SU-DHL-6 (cell line): ENCODE measurements at regions not wholly inside any gene's neighbourhood (a gene's known extent, or its start where the extent isn't known, plus 50 kb on each side); places are given as distances from the start of the nearest gene placed in this dataset.

Source experiments
- H2AFZ ChIP-seq: fragments of 200-600 bp; sonication (generic); 2 replicates; pipeline ENCODE4 v1.6.1; 2014; ENCODE audit warnings: low read depth, mild to moderate bottlenecking, moderate library complexity, mixed read lengths, antibody characterized with exemption, low read length; ENCODE audit not compliant: severe bottlenecking
- H3F3A ChIP-seq: fragments of 200-600 bp; shearing (Covaris generic); 2 replicates; pipeline ENCODE4 v1.6.0; 2016; ENCODE audit warnings: antibody characterized with exemption, mild to moderate bottlenecking; ENCODE audit not compliant: insufficient read depth
- H3K27ac ChIP-seq: fragments of 200-600 bp; sonication (generic); 2 replicates; pipeline ENCODE4 v1.5.1; 2016; ENCODE audit warnings: low read depth, mild to moderate bottlenecking, low read length, moderate library complexity, mixed read lengths
- H3K27me3 ChIP-seq: fragments of 200-600 bp; sonication (generic), shearing (Covaris generic); 2 replicates; pipeline ENCODE4 v1.6.0; 2014; ENCODE audit warnings: mild to moderate bottlenecking, low read length
- H3K36me3 ChIP-seq: fragments of 200-600 bp; sonication (generic); 2 replicates; pipeline ENCODE4 v1.6.1; 2014; ENCODE audit warnings: mild to moderate bottlenecking, low read length, mixed read lengths
- H3K4me2 ChIP-seq: fragments of 300-600, 200-600 bp; shearing (Covaris generic), sonication (generic); 2 replicates; pipeline ENCODE4 v1.6.0; 2014; ENCODE audit warnings: low read length, low read depth, mild to moderate bottlenecking; ENCODE audit not compliant: poor library complexity, severe bottlenecking
- H3K4me3 ChIP-seq: fragments of 200-600 bp; sonication (generic); 2 replicates; pipeline ENCODE4 v1.5.1; 2014; ENCODE audit warnings: antibody characterized with exemption, low read length, mild to moderate bottlenecking, mixed read lengths; ENCODE audit not compliant: insufficient read depth, poor library complexity, severe bottlenecking
- H3K79me2 ChIP-seq: fragments of 200-600 bp; sonication (generic); 2 replicates; pipeline ENCODE4 v1.6.1; 2014; ENCODE audit warnings: mild to moderate bottlenecking, low read length, moderate library complexity; ENCODE audit not compliant: insufficient read depth
- H3K9ac ChIP-seq: fragments of 200-600 bp; sonication (generic); 2 replicates; pipeline ENCODE4 v1.7.0; 2014; ENCODE audit warnings: mild to moderate bottlenecking, low read length
- H3K9me2 ChIP-seq: fragments of 200-600 bp; sonication (generic); replicated peaks from 2 replicates; pipeline ENCODE4 v1.6.1; 2014; ENCODE audit warnings: low read length; ENCODE audit not compliant: insufficient read depth
- H3K9me3 ChIP-seq: fragments of 200-600 bp; sonication (generic); 2 replicates; pipeline ENCODE4 v1.6.1; 2014; ENCODE audit warnings: low read length, mixed read lengths; ENCODE audit not compliant: insufficient read depth
- H4K20me1 ChIP-seq: fragments of 200-600 bp; sonication (generic); 2 replicates; pipeline ENCODE4 v1.6.1; 2014; ENCODE audit warnings: low read depth, mild to moderate bottlenecking, antibody characterized with exemption, low read length, moderate library complexity, mixed read lengths
- EZH2phosphoT487 ChIP-seq: fragments of 200-600 bp; sonication (generic), shearing (Covaris generic); conservative IDR thresholded peaks from 2 replicates; pipeline ENCODE4 v1.6.1; 2018; ENCODE audit warnings: mild to moderate bottlenecking, antibody characterized with exemption, low read length, moderate library complexity, mixed read lengths
- TF ChIP-seq, protein P1 (sequence below): fragments of 200-600 bp; sonication (generic); IDR thresholded peaks from one replicate; pipeline ENCODE4 v1.5.1; 2017; ENCODE audit warnings: antibody characterized with exemption, mild to moderate bottlenecking, low read length, moderate library complexity; ENCODE audit not compliant: insufficient read depth, poor library complexity, severe bottlenecking

DNA sequence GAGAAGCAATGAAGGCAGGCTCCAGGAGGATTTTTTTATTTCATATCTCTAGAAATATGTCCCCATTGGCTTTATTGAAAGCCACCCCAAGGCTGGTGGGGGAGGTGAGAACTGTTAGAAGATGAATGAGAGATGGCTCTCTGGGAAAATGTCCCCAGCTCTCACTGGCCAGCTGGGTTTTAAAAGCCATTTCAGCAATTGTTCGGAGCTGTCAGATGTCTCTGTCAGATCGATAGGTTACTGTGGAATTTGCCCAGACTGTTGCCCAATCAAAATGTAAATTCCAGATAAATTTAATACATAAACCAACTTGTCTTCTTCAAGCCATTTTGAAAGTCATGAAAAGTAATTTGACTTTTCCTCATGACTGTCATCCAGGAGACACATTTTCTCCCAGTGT lies 67.0 kb upstream of the BRINP1 start:
- no peak for TF ChIP-seq EZH2phosphoT487
- TF ChIP-seq, protein P1, sequence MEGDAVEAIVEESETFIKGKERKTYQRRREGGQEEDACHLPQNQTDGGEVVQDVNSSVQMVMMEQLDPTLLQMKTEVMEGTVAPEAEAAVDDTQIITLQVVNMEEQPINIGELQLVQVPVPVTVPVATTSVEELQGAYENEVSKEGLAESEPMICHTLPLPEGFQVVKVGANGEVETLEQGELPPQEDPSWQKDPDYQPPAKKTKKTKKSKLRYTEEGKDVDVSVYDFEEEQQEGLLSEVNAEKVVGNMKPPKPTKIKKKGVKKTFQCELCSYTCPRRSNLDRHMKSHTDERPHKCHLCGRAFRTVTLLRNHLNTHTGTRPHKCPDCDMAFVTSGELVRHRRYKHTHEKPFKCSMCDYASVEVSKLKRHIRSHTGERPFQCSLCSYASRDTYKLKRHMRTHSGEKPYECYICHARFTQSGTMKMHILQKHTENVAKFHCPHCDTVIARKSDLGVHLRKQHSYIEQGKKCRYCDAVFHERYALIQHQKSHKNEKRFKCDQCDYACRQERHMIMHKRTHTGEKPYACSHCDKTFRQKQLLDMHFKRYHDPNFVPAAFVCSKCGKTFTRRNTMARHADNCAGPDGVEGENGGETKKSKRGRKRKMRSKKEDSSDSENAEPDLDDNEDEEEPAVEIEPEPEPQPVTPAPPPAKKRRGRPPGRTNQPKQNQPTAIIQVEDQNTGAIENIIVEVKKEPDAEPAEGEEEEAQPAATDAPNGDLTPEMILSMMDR, result no peak
- no peaks in the 10 kb centered on the region for H3K27me3 ChIP-seq
- no peaks in the 10 kb centered on the region for H3K36me3 ChIP-seq
- no peaks in the 10 kb centered on the region for H3K9me2 ChIP-seq
- H3K79me2 ChIP-seq, result no peaks in the 10 kb centered on the region
- no peaks in the 10 kb centered on the region for H3K9me3 ChIP-seq
- no peak overlapping the region for H3K4me3 ChIP-seq
- H3K4me2 ChIP-seq, result no peak overlapping the region
- no peaks in the 10 kb centered on the region for H4K20me1 ChIP-seq
- H3K27ac ChIP-seq, result no peak overlapping the region
- H3K9ac ChIP-seq, result no peak overlapping the region
- no peaks in the 10 kb centered on the region for H3F3A ChIP-seq
- H2AFZ ChIP-seq, result no peak overlapping the region

DNA sequence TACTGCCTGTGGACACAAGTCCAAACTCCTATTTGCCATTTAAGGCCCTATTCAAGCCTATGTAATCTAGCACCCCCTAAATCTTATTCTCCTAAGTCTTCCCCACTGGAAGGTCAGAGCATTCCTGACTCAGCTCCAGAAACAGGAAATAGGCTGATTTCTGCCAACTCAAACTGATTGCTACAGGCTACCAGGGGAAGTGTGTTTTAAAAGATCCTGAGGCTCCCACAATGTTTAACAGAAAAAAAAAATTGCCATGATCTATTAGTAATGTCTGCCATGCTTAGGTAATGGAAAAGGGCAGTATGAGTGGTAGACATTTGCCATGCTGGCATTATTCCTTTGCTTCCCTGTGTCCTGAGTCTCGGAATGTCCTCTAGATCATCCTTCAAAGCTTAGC lies 65.8 kb upstream of the BRINP1 start:
- no peak overlapping the region for H2AFZ ChIP-seq
- no peaks in the 10 kb centered on the region for H3K27me3 ChIP-seq
- H3K79me2 ChIP-seq, result no peaks in the 10 kb centered on the region
- no peaks in the 10 kb centered on the region for H3K9me2 ChIP-seq
- H3K27ac ChIP-seq, result no peak overlapping the region
- H3K4me3 ChIP-seq, result no peak overlapping the region
- no peak overlapping the region for H3K4me2 ChIP-seq
- no peak overlapping the region for H3K9ac ChIP-seq
- no peaks in the 10 kb centered on the region for H3K36me3 ChIP-seq
- H3F3A ChIP-seq, result no peaks in the 10 kb centered on the region
- H4K20me1 ChIP-seq, result no peaks in the 10 kb centered on the region
- TF ChIP-seq EZH2phosphoT487, result no peak
- TF ChIP-seq, protein P1, result no peak
- no peaks in the 10 kb centered on the region for H3K9me3 ChIP-seq

DNA sequence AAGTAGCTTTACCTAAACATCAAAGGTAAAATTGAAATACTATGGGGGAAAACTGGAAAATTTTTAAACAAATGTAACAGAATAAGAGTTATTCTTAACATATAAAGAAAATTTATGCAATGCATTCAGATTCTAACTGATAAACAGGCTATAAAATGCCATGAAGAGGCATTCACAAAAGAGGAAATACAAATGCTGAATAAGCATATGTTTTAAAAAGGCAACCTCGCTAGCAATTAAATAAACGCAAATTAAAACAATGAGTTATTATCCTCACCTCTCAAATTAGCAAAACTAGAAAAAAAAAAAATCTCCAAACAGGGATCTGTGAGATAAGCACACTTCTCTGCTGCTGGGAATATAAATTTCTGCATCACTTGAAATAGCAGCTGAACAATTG lies 63.2 kb upstream of the BRINP1 start:
- Histone ChIP-seq H3K9me2 (no peaks in the 10 kb centered on the region), H3K36me3 (no peaks in the 10 kb centered on the region), H4K20me1 (no peaks in the 10 kb centered on the region), H3K79me2 (no peaks in the 10 kb centered on the region), H3K9ac (no peak overlapping the region), H3K27me3 (no peaks in the 10 kb centered on the region), H3K9me3 (no peaks in the 10 kb centered on the region), H3F3A (no peaks in the 10 kb centered on the region), H3K4me2 (no peak overlapping the region), H2AFZ (no peak overlapping the region), H3K4me3 (no peak overlapping the region), H3K27ac (no peak overlapping the region)
- TF ChIP-seq, protein P1, result no peak
- no peak for TF ChIP-seq EZH2phosphoT487

DNA sequence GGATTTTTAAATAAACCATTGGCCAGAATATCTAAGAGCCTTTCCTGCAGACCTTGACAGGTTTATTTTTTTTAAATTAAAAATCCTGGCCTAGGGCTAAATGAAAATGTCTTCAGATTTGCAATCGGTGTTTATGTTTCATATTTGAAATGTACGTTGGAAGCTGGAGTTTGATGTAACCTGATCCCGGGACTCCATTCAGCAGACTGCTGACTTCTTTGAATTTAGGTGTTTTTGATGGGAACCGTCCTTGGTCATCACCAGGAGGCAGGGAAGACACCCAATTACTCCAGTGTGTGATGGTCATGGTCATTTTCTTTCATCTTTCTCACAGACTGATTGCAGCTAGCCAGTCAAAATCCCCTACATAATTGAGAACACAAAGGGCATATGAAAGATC lies 60.1 kb upstream of the BRINP1 start:
- Histone ChIP-seq H3K79me2 (no peaks in the 10 kb centered on the region), H3K27me3 (no peaks in the 10 kb centered on the region), H3K4me3 (no peak overlapping the region), H3K4me2 (no peak overlapping the region), H2AFZ (no peak overlapping the region), H3K9me3 (no peaks in the 10 kb centered on the region), H3F3A (no peaks in the 10 kb centered on the region), H3K36me3 (no peaks in the 10 kb centered on the region), H3K9me2 (no peaks in the 10 kb centered on the region), H3K9ac (no peak overlapping the region), H3K27ac (no peak overlapping the region), H4K20me1 (no peaks in the 10 kb centered on the region)
- TF ChIP-seq, protein P1, result no peak
- TF ChIP-seq EZH2phosphoT487, result no peak
